ENCODE measurements at regions not wholly inside any gene's neighbourhood (a gene's known extent, or its start where the extent isn't known, plus 50 kb on each side); places are given as distances from the start of the nearest gene placed in this dataset.
"Not testable (repeated sequence)": the region's sequence is repeated elsewhere in the genome, so short reads cannot be mapped to it uniquely, and the experiment has no call there.

DNA sequence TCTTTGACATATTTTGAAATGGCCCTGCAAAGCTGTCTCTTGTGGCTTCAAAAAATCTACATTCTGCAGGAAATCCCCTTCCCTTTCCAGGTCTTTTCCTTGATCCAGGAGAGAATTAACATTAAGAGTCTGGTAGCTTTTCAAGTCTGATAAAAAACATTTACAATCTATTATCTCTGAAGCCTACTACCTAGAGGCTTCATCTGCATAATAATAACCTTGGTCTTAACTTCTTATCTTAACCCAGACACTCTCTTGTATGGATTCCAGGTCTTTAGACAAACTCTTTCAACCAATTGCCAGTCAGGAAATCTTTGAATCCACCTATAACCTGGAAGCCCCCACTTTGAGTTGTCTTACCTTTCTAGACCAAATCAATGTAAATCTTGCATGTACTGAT is 179.3 kb upstream of the ZC3H15 start:
- DNase-seq: no peak

DNA sequence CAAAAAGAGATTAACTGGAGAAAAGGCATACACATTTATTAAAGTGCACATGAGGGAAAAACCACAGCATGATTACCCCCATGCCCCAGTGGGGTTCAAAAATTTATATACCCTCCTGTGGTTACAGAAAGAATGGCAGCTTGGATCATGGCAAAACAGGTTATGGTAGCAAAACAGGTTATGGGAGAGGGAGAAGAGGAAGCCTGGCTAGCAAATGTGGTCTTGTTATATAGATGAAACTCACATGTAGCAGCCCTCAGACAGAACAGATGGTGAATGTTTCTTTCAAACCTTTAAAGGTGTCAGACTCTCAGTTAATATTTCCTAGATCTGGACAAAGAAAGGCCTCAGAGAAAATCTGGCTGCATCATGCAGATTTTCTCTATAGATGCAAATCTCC is 178.2 kb upstream of the ZC3H15 start:
- DNase-seq: no peak

DNA sequence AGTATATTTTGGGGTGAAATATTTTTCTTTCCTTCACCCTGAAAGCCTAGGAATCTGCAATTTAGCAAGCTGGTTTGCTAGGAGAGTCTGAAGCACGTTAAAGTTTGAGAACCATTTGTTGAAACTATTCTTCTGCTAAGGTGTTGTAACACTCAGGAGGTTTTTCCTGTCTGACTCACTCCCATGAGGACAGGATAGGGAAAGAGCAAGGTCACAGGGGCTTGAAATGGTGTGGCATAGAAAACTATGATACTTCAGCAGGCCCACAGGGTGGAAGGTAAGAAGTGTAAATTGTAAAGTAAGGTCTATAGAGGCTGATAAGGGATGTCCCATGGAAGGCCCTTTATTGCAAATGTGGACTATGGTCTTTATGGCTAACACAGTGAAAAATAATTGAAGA is 177.7 kb upstream of the ZC3H15 start:
- no peak for DNase-seq

DNA sequence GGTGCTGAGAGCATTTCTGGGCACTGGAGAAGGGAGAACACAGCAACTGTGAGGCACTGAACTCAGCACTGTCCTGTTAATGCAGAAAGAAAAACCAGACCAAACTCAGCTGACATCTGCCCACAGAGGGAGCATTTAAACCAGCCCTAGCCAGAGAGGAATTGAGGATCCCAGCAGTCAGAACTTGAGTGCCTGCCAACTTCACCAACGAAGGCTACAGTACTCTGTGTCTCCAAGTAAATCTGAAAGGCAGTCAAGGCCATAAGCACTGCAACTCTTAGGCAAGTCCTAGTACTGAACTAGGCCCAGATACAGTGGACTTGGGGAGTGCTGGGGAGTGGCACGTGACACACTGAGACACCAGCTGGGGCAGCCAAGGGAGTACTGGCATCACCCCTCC is 176.2 kb upstream of the ZC3H15 start:
- no peak for DNase-seq

DNA sequence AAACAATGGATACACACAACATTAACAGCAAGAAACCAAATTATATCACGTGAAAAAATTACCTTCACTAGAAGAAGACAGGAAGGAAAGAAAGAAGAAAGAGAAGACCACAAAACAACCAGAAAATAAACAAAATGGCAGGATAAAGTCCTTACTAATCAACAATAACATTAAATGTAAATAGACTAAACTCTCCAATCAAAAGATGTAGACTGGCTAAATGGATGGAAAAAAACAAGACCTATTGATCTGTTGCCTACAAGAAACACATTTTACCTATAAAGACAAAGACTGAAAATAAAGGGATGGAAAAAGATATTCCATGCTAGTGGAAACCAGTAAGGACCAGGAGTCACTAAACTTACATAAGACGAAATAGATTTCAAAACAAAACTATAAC is 167.0 kb upstream of the ZC3H15 start:
- DNase-seq: no peak

DNA sequence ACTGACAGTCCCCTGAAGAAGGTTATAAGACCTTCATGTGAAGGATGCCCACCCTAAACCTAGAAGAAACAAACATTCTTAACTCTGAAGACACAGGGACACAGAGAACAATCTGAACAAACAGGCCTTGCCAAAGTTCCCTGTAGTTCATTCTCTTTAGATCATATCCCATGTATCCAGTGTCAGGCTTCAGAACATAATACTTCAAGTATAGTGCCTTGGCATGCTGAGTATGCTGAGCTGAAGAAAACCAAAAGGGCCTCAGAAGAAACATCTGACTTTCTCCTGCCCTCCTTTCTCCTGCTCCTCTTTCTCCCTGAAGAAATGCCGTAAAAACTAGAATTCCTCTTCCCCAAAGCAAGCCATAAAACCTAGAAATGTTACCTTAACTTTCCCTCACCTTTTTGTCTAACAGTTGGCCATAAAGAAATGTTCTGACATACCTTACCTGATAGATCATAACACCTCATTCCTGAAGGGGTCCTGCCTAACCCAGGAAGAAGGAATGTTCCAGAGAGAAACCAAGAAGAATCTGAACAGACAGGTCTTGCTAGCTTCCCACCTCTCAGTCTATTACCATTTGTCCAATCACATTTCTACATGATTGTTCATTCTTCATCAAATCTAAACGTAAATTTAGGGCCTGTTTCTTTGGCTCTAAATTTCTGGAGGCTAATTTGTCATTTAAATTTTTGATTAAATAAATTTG is 160.1 kb upstream of the ZC3H15 start:
- no peak for DNase-seq

DNA sequence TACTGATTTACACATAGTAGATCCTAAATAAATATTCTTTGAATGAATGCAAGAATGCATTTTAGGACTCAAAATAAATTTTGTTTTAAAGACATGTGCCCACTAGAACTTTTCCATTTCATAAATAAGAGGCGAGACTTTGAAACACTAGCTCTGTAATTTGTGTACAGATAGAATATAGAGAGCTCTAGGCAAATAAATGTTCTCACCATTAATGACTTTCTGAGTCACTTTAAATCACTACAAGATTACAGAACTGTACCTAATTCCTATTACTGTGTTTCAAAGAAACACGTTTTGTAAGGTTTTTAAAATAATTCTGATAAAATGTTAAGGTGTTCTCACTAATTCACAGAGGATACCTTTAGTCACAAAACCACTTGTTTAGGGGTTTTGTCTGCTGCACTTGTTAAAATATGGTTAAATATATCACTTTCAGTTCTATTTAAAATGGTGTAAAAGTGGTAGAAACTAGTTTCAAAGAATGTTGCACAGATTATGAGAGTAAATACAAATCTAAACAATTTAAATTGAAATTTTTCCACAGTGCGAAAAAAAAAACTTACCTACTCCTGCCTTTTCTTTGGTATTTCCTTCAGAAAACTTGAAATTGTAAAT is 158.7 kb upstream of the ZC3H15 start:
- DNase-seq: no peak

DNA sequence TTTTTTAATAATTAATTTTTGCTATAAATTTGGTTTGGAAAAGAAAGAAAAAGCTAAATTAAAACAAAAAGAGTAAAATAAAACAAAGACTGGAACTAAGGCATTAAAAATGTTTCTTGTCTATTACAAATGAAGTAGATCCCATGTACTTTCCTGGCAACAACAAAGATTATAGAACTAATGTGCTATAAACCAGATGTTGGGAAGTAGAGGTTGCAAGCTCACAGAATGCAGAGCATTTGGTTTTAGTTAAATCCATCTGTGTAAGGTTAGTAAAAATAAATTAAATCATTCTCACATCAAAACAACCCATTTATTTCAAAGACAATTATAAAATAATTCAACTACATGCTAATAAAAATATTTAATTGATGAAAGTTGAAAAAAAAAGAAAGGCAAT is 157.2 kb upstream of the ZC3H15 start:
- DNase-seq: no peak

DNA sequence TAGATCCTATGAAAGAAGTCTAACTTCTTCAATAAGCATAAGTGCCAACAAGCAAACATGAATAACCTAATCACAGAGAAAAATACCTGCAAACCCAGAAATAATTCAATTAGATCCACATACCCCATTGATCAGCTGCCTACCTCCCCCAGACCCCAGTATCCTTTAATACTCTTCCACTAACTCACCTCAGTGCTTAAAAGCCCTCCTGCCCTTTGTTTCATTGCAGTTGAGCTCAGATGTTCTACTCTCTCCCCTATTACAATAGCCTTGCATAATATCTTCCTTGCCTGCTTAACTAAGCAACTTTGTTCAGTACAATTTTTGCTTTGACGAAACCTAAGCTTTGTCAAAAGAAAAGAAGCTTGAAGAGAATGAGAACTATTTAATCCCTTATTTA is 156.0 kb upstream of the ZC3H15 start:
- DNase-seq: no peak

DNA sequence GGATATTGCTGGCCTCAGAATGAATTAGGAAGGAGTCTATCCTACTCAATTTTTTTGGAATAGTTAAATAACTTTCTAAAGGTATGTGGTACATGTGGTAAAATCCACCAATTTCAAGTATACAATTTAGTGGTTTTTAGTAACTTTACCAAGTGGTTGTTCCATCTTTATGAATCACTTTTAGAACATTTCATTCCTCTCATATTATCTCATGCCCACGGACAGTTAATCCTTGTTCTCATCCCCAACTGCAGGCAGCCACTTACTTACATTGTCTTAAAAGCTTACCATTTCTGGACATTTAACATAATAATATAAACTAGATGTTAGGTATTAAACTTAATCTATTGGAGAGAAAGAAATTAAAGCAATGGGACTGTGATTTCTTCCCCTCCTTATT is 146.3 kb upstream of the ZC3H15 start:
- no peak for DNase-seq

DNA sequence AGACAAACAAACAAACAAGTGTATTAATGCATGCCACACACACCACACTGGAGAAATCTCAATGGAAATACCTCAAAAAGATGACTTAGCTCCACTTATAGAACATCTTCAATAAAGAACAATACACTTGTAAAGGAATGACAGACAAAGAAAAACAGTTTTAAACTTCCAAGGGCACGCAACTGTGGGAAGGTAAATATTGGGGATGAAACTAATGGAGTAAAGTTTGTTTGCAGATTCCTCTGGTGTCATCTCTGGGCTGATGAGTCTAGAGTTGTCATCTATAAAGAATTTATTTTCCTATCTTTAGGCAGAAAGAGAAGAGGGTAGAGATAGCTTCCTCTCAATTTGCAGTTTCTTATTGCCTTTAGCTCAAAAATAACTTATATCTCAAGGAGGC is 144.0 kb upstream of the ZC3H15 start:
- no peak for DNase-seq

DNA sequence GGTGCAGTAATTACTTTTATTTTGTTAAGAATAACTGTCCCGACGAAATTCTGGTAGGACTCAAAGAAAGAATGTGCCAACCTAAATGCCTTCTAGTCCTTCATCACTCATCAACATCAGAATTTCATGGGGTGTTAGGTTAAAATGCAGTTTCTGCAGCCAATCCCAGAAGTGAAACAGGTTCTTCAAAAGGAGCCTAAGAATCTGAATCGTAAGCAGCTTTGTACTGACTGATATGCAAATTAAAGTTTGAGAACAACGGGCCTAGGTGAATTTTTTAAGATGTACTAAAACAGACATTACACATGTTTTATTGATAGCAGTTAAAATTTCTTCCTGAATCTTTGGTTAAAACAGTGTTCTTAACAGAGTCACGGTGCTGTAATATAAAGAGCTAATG is 140.3 kb upstream of the ZC3H15 start:
- no peak for DNase-seq

DNA sequence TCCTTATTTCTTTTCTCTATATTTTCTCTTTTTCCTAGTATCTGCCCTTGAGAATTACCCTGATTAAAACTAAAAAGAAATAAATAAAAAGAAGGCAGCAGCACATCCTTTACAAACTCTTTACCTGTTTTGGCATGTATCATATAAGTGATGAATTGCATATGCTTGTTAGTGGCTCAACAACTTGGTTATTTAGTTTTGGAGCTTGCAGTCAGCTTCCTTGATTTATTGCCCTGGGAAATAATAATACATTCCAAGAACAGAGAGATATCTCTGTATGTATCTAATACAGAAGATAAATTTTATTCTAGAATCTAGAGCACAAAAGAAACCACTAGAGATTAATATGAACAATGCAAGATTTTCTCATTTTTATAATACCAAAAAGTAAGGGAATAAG is 139.8 kb upstream of the ZC3H15 start:
- DNase-seq: no peak

DNA sequence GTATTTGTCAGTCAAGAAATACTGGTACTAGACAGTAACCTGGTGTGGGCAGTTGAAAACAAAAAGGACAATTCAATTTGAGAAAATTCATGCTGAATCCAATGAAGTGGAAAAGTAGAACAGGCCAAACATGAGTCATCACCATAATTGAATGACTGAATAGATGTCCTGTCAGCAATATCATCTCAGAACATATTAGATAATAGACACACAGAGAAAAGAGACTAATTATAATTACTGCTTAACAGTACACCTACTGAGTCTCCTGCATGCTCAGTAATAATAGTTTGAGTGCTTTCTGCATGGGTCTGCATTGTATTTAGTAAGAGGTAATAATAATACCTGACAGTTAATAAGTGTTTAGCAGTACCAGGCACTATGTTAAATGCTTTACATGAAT is 138.6 kb upstream of the ZC3H15 start:
- no peak for DNase-seq

DNA sequence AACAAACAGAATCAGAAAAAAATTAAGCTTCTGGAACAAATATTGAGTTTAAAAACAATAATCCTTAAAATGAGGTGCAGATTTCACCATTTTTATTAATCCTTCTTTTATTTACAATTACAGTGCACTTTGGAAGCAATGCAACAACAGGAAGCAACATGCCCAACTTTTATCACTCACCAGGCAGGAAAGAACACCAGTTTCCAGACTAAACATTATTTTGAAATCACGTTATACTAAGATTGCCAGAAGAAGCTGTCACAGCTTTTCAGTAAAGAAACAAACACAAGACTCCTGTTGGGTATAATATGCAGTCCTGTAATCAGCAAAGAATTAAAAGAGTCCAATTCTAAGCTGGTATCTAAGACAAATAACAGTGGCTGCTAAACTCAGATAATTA is 137.9 kb upstream of the ZC3H15 start:
- DNase-seq: no peak

DNA sequence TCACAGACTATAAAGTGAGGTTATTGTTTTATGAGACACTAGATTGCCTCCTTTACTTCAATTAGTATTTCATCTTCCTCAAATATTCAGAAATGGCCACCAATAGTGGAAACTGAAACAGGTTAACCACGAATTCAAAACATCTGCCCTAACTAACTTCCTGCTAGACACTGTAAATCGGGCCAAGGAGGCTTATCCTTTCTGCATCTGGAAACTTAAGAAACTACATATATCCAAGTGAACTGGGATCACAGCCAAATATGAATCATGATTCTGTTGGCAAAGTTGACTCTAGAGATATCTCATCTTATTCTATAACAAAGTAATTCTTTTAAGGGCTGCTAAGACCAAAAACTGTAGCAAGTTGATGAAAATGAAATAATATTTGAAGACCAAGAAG is 136.6 kb upstream of the ZC3H15 start:
- no peak for DNase-seq

DNA sequence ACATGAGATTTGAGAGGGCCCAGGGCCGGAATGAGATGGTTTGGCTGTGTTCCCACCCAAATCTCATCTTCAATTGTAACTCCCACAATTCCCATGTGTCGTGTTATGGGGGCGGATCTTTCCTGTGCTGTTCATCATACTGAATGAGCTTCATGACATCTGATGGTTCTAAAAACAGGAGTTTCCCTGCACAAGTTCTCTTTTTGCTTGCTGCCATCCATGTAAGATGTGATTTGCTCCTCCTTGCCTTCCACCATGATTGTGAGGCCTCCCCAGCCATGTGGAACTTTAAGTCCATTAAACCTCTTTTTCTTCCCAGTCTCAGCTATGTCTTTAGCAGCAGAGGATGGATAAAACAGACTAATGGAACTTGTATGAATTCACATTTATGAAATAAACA is 131.9 kb upstream of the ZC3H15 start:
- DNase-seq: not testable (repeated sequence)

DNA sequence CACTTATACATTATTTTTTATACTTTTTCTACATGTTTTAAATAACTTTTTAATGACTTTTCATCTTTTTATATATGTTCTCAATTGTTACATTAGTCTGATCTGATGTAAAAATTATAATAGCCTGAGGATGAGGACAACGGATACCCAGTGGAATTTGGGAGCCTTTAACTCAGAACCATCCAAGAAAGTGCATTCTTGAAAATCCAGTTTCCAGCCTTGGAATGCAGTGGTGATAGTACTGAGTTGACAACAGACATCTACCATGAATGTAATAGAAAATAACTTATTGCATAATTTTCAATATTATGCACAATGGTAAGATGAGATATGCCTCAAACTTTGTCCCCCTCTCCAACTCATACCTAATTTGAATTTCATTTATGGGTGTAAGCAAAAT is 120.7 kb upstream of the ZC3H15 start:
- DNase-seq: no peak

DNA sequence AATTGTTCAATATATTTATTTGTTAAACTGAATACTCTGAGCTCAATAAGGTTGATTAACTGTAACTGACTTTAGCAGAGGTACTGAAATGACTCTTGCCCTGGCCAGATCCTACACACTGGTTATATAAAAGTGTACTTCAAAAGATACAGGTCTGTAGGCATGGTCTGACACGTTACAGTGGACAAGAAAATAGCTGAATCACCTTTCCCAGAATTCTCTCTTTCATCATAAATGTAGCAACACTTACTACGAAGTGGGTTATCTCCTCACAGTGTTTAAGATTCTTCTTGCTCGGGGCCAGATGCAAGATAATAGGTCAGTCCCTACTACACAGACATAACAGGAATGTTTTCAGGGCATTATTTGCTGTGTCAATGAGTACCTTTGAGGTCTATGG is 107.0 kb upstream of the ZC3H15 start:
- DNase-seq: no peak

DNA sequence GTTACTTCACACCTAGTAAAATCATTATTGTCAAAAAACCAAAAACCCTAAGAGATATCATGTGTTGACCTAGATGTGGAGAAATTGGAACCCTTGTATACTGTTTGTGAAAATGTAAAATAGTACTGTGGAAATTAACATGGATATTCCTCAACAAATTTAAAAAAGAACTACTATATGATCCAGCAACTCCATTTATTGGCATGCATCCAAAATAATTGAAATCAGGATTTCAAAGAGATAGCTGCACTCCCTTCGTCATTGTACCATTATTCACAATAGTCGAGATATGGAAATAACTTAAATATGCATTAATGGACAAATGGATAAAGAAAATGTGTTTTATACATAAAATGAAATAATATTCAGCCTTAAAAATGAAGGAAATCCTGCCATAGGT is 105.3 kb upstream of the ZC3H15 start:
- DNase-seq: no peak

DNA sequence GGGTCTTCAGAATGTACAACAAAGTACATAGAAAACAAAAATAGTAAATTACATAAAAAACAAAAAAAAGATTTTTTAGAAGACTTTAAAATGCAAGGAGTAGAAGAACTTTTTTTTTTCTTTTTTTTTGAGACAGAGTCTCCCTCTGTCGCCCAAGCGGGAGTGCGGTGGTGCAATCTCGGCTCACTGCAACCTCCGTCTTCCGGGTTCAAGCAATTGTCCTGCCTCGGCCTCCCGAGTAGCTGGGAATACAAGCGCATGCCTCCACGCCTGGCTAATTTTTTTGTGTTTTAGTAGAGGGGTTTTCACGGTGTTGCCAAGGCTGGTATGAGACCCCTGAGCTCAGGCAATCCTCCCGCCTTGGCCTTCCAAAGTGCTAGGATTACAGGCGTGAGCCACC is 104.5 kb upstream of the ZC3H15 start:
- no peak for DNase-seq

DNA sequence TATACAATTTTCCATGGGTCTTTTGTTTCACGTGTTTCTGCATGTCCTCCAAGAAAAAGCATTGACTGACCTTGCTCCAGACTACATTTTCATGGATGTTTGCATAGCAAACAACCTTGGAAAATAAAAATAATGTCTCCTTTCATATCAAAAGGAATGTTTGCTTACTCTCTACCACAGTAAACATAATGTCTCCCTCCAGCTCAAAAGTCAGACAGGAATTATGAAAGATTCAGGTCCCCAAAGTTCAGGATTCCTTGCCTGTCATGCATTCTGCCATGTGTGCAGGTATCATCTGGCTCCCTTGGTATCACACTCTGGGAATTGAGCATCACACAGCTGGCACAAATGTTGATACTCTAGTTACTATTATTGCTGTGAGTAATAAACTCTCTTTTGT is 103.1 kb upstream of the ZC3H15 start:
- no peak for DNase-seq

DNA sequence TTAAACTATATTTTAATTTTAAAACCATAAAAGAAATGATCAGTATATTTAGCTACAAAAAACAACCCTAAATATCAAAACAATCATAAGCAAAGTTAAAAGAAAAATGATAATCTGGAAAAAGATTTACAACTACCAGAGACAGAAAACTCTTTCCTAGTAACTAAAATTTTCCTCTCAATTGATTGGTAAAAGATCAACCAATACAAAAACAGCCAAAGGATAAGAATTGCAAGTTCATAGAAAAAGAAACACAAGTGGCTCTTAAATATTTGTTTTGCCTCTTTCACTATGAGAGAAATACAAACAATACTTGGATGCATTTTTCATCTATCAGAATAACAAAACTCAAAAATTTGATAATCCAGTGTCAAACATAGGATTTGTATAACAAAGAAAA is 101.8 kb upstream of the ZC3H15 start:
- no peak for DNase-seq

DNA sequence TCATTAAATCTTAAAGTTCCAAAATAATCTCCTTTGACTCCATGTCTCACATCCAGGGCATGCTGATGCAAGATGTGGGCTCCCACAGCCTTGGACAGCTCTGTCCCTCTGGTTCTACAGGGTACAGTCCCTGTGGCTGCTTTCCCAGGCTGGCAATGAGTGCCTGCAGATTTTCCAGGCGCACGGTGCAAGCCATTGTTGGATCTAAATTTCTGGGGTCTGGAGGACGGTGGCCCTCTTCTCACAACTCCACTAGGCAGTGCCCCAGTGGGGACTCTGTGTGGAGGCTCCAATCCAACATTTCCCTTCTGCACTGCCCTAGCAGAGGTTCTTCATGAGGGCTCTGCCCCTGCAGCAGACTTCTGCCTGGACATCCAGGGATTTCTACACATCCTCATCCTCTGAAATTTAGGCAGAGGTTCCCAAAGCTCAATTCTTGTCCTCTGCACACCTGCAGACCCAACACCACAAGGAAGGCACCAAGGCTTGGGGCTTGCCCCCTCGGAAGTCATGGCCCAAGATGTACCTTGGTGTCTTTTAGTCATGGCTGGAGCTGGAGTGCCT is 100.3 kb upstream of the ZC3H15 start:
- DNase-seq: not testable (repeated sequence)

DNA sequence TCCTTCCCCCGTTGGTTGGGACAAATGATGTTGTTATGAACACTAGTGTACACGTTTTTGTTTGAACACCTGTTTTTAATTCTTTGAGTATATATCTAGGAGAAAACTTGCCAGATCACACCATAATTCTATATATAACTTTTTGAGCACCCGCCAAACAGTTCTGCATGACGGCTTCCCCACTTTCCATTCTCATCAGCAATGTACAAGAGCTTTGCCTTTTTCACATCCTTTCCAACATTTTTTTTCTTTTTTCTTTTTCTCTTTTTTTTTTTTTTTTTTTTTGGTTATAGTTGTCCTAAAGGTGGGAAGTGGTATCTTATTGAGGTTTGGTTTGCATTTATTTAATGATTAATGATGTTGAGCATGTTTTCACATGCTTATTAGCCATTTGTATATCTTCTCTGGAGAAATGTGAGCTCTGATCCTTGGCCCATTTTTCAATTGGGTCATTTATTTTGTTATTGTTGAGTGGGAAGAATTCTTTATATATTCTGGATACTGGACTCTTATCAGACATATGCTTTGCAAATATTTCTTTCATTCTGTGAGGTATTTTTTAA is 86.9 kb upstream of the ZC3H15 start:
- no peak for DNase-seq
